ENCODE measurements at regions not wholly inside any gene's neighbourhood (a gene's known extent, or its start where the extent isn't known, plus 50 kb on each side); places are given as distances from the start of the nearest gene placed in this dataset.
A peak's percentile ranks its signal among the peaks of the same experiment; 100 is the strongest.

DNA sequence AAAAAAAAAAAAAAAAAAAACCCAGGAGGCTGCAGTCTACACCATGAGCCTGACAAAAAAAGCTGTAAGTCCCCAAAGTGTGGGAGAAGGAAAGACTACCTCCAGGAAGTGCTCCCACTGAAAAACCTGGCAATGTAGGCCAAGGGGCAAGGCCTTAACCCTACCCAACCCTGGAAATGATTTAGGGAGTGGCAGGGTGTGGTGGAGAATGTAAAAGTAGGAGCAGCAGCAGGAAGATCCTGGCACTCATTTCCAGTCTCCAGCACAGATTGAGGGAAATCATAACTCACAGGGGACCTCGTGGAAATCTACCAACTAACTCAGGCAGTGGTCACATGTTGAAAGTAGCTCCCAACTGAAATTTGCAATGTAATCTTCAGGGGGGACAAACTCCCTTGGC is 839.5 kb downstream of the EPHA3 start:
- H3K27me3 ChIP-seq (ENCODE audit: insufficient read depth, low read depth): no peaks in the 10 kb centered on the region
- intact Hi-C loops (cut with micrococcal nuclease; ENCODE audit: unreplicated experiment): no loop called here
- ChIA-PET POLR2A (ENCODE audit: unreplicated experiment) (no interaction called here), CTCF (no interaction called here)
- H3K79me2 ChIP-seq (ENCODE audit: low read depth): no peaks in the 10 kb centered on the region
- no peaks in the 10 kb centered on the region for H3K9me3 ChIP-seq (ENCODE audit: insufficient read depth, low read depth)
- no peaks in the 10 kb centered on the region for H3K9me2 ChIP-seq (ENCODE audit: insufficient read depth)
- peak overlapping the region; percentile 46 for H3K4me2 ChIP-seq
- no peak for TF ChIP-seq EZH2 (IDR thresholded peaks at IDR 0.05; ENCODE audit: low read depth)
- TF ChIP-seq, protein P1, sequence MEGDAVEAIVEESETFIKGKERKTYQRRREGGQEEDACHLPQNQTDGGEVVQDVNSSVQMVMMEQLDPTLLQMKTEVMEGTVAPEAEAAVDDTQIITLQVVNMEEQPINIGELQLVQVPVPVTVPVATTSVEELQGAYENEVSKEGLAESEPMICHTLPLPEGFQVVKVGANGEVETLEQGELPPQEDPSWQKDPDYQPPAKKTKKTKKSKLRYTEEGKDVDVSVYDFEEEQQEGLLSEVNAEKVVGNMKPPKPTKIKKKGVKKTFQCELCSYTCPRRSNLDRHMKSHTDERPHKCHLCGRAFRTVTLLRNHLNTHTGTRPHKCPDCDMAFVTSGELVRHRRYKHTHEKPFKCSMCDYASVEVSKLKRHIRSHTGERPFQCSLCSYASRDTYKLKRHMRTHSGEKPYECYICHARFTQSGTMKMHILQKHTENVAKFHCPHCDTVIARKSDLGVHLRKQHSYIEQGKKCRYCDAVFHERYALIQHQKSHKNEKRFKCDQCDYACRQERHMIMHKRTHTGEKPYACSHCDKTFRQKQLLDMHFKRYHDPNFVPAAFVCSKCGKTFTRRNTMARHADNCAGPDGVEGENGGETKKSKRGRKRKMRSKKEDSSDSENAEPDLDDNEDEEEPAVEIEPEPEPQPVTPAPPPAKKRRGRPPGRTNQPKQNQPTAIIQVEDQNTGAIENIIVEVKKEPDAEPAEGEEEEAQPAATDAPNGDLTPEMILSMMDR (conservative IDR thresholded peaks at IDR 0.05): no peak
- no peak overlapping the region for H3K4me3 ChIP-seq
- no peaks in the 10 kb centered on the region; the same call in 1 of the 2 replicates for H3F3A ChIP-seq (ENCODE audit: insufficient read depth, low read depth)
- H3K27ac ChIP-seq: no peak overlapping the region
- DNase-seq: peak in 1 of 2 experiments; percentile 36
- H4K20me1 ChIP-seq (ENCODE audit: insufficient read depth): no peaks in the 10 kb centered on the region
- peaks cover 21% of the 10 kb centered on the region for H3K4me1 ChIP-seq (replicated peaks; ENCODE audit: insufficient read depth)
- no TSS peak for BruUV-seq (replicated peaks)
- H2AFZ ChIP-seq: no peak overlapping the region
- no peaks in the 10 kb centered on the region for H3K36me3 ChIP-seq (ENCODE audit: low read depth)

DNA sequence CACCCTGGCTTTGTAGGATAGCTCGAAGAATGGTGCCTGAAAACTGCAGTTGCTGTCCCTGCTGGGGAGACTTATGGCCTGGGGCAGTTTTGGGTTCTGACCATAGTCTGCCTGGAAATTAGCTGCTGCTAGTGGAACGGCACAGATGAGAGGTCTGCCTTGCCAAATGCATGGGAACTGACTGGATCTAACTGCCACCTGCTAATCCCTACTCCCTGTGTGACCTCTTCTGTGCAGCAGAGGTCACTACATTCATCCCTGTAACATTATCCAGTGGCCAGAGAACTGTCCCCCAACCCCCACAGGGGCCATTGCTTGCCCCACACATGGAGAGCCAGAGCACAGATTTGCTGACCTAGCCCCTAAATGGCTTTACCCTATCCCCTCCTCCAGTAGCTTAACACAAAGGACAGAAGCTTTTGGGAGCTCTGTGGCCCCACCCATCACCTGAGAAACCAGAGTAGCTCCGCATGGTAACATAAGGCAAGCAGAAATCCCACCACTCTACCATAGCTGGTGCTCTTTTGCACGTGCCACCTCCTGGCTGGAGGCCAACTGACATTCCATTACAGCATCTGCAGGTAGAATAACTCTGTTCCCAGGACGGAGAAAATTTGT is 840.0 kb downstream of the EPHA3 start:
- no peak overlapping the region for H2AFZ ChIP-seq
- DNase-seq: no peak
- no peaks in the 10 kb centered on the region for H3K27me3 ChIP-seq (ENCODE audit: insufficient read depth, low read depth)
- no peaks in the 10 kb centered on the region for H3K9me3 ChIP-seq (ENCODE audit: insufficient read depth, low read depth)
- ChIA-PET POLR2A (ENCODE audit: unreplicated experiment) (no interaction called here), CTCF (no interaction called here)
- intact Hi-C loops (cut with micrococcal nuclease; ENCODE audit: unreplicated experiment): no loop called here
- H3K4me2 ChIP-seq: peak overlapping the region; percentile 46
- H3F3A ChIP-seq (ENCODE audit: insufficient read depth, low read depth): no peaks in the 10 kb centered on the region; the same call in 1 of the 2 replicates
- H3K79me2 ChIP-seq (ENCODE audit: low read depth): no peaks in the 10 kb centered on the region
- TF ChIP-seq, protein P1 (conservative IDR thresholded peaks at IDR 0.05): no peak
- no peak for TF ChIP-seq EZH2 (IDR thresholded peaks at IDR 0.05; ENCODE audit: low read depth)
- H3K4me3 ChIP-seq: no peak overlapping the region
- peaks cover 21% of the 10 kb centered on the region for H3K4me1 ChIP-seq (replicated peaks; ENCODE audit: insufficient read depth)
- H4K20me1 ChIP-seq (ENCODE audit: insufficient read depth): no peaks in the 10 kb centered on the region
- BruUV-seq (replicated peaks): no TSS peak
- no peak overlapping the region for H3K27ac ChIP-seq
- H3K9me2 ChIP-seq (ENCODE audit: insufficient read depth): no peaks in the 10 kb centered on the region
- no peaks in the 10 kb centered on the region for H3K36me3 ChIP-seq (ENCODE audit: low read depth)

GRCh38 chr3:89948008-89948407 is 840.6 kb downstream of the EPHA3 start:
- H3K27ac ChIP-seq: no peak overlapping the region
- H3K27me3 ChIP-seq (ENCODE audit: insufficient read depth, low read depth): no peaks in the 10 kb centered on the region
- ChIA-PET CTCF (no interaction called here), POLR2A (ENCODE audit: unreplicated experiment) (no interaction called here)
- no peak overlapping the region for H3K4me3 ChIP-seq
- TF ChIP-seq, protein P1 (conservative IDR thresholded peaks at IDR 0.05): no peak
- TF ChIP-seq EZH2 (IDR thresholded peaks at IDR 0.05; ENCODE audit: low read depth): no peak
- no peaks in the 10 kb centered on the region for H4K20me1 ChIP-seq (ENCODE audit: insufficient read depth)
- H3K79me2 ChIP-seq (ENCODE audit: low read depth): no peaks in the 10 kb centered on the region
- H3F3A ChIP-seq (ENCODE audit: insufficient read depth, low read depth): no peaks in the 10 kb centered on the region; the same call in 1 of the 2 replicates
- no peak overlapping the region for H3K4me2 ChIP-seq
- intact Hi-C loops (cut with micrococcal nuclease; ENCODE audit: unreplicated experiment): no loop called here
- H2AFZ ChIP-seq: no peak overlapping the region
- no peaks in the 10 kb centered on the region for H3K9me2 ChIP-seq (ENCODE audit: insufficient read depth)
- H3K9me3 ChIP-seq (ENCODE audit: insufficient read depth, low read depth): no peaks in the 10 kb centered on the region
- BruUV-seq (replicated peaks): no TSS peak
- H3K4me1 ChIP-seq (replicated peaks; ENCODE audit: insufficient read depth): peaks cover 21% of the 10 kb centered on the region
- no peak for DNase-seq
- H3K36me3 ChIP-seq (ENCODE audit: low read depth): no peaks in the 10 kb centered on the region
